GM12878 (cell line): ENCODE measurements at regions not wholly inside any gene's neighbourhood (a gene's known extent, or its start where the extent isn't known, plus 50 kb on each side); places are given as distances from the start of the nearest gene placed in this dataset.

Source experiments
- ATAC-seq: fragments of 200-7000 bp; cut with Tn5 transposase; 3 replicates; pipeline ENCODE4 v1.9.1; 2020; ENCODE audit warnings: mild to moderate bottlenecking, moderate library complexity
- BruUV-seq: library from RNA; stranded (reverse); fragments of 400-500 nt; replicated peaks from 2 replicates; lab custom pipeline; 2021; lab: Mats Ljungman, UMichigan
- CTCF ChIA-PET: fragments of 300-600 bp; sonication (Branson Sonifier 250); formaldehyde crosslinking; extraction: SDS; loops from one replicate; lab custom pipeline; 2021; ENCODE audit warnings: inconsistent platforms; lab: Yijun Ruan, JAX
- POLR2A ChIA-PET: fragments of 350-600 bp; formaldehyde crosslinking; extraction: SDS; loops from one replicate; lab custom pipeline; 2021; ENCODE audit warnings: inconsistent platforms; lab: Charles Lee
- RAD21 ChIA-PET: fragments of 300-600 bp; sonication (Branson Sonifier 250); formaldehyde crosslinking; loops from one replicate; lab custom pipeline; 2023; ENCODE audit warnings: antibody characterized with exemption; ENCODE audit not compliant: unreplicated experiment; lab: Charles Lee
- SMC1A ChIA-PET: fragments of 300-600 bp; sonication (Branson Sonifier 250); formaldehyde crosslinking; loops from one replicate; lab custom pipeline; 2023; ENCODE audit not compliant: unreplicated experiment, uncharacterized antibody; lab: Charles Lee
- DNase-seq: peaks from one replicate; pipeline ENCODE4 v3.0.0-alpha.2; 2011; ENCODE audit warnings: low read depth, low spot score
- FAIRE-seq: peaks from 3 replicates; lab custom pipeline; 2011; peaks lifted over from hg19 to GRCh38; lab: Jason Lieb, UNC
- H2AFZ ChIP-seq: 2 replicates; pipeline ENCODE4 v1.6.0; 2011; ENCODE audit warnings: low read depth, low read length, control low read depth; ENCODE audit not compliant: control insufficient read depth
- H3K27ac ChIP-seq: 2 replicates; pipeline ENCODE4 v1.5.1; 2011; ENCODE audit warnings: control low read depth; ENCODE audit not compliant: control insufficient read depth, insufficient read depth
- H3K27me3 ChIP-seq, 2 experiments: replicated peaks in 1 of 2; 2 replicates each; pipeline versions ENCODE4 v1.6.0 to v1.6.1; 2011; ENCODE audit warnings: low read length in 1 of 2; ENCODE audit not compliant: control insufficient read depth in 2 of 2, insufficient read depth in 2 of 2
- H3K36me3 ChIP-seq, 2 experiments: 2 replicates each; pipeline ENCODE4 v1.5.1; 2011; ENCODE audit warnings: low read length in 1 of 2; ENCODE audit not compliant: control insufficient read depth in 2 of 2, insufficient read depth in 2 of 2
- H3K4me1 ChIP-seq: 2 replicates; pipeline ENCODE4 v1.6.1; 2011; ENCODE audit warnings: mild to moderate bottlenecking, low read length, moderate library complexity, mixed read lengths; ENCODE audit not compliant: control insufficient read depth, insufficient read depth
- H3K4me2 ChIP-seq: 2 replicates; pipeline ENCODE4 v1.6.0; 2011; ENCODE audit warnings: control low read depth; ENCODE audit not compliant: control insufficient read depth, insufficient read depth
- H3K4me3 ChIP-seq: fragments of 200-600 bp; sonication (generic); 2 replicates; pipeline ENCODE4 v1.5.1; 2016
- H3K79me2 ChIP-seq: 2 replicates; pipeline ENCODE4 v1.6.0; 2011; ENCODE audit warnings: low read length; ENCODE audit not compliant: control insufficient read depth, insufficient read depth
- H3K9ac ChIP-seq: 2 replicates; pipeline ENCODE4 v1.8.0; 2011; ENCODE audit warnings: low read length, control low read depth, mixed read lengths; ENCODE audit not compliant: control insufficient read depth, insufficient read depth
- H3K9me3 ChIP-seq: replicated peaks from 3 replicates; pipeline ENCODE4 v1.5.1; 2011; ENCODE audit warnings: mild to moderate bottlenecking, low read length; ENCODE audit not compliant: control insufficient read depth, insufficient read depth
- H4K20me1 ChIP-seq: 2 replicates; pipeline ENCODE4 v1.6.0; 2011; ENCODE audit not compliant: control insufficient read depth, insufficient read depth
- BMI1 ChIP-seq: fragments of 450-650 bp; IDR thresholded peaks from 2 replicates; pipeline ENCODE4 v1.6.1; 2016; ENCODE audit warnings: mild to moderate bottlenecking, moderate library complexity, borderline replicate concordance
- CUX1 ChIP-seq: IDR thresholded peaks from 2 replicates; pipeline ENCODE4 v1.6.1; 2012; ENCODE audit warnings: improper control_type of control experiment, low read depth, low read length; ENCODE audit not compliant: insufficient replicate concordance
- FOXM1 ChIP-seq: IDR thresholded peaks from 2 replicates; pipeline ENCODE4 v1.6.1; 2012; ENCODE audit warnings: low read depth, mild to moderate bottlenecking, inconsistent platforms, low read length, moderate library complexity
- GATAD2B ChIP-seq: fragments of 450-650 bp; conservative IDR thresholded peaks from 2 replicates; pipeline ENCODE4 v1.6.1; 2017; ENCODE audit warnings: low read depth, mild to moderate bottlenecking, moderate library complexity
- JUNB ChIP-seq: IDR thresholded peaks from 2 replicates; pipeline ENCODE4 v1.6.1; 2016; ENCODE audit warnings: antibody characterized with exemption, mild to moderate bottlenecking
- KLF5 ChIP-seq: fragments of 450-650 bp; IDR thresholded peaks from 2 replicates; pipeline ENCODE4 v1.6.1; 2014; ENCODE audit warnings: mild to moderate bottlenecking; ENCODE audit not compliant: partially characterized antibody
- NBN ChIP-seq: fragments of 450-650 bp; IDR thresholded peaks from 2 replicates; pipeline ENCODE4 v1.6.1; 2016
- NFIC ChIP-seq: IDR thresholded peaks from 2 replicates; pipeline ENCODE4 v1.6.1; 2012; ENCODE audit warnings: low read depth, mild to moderate bottlenecking, inconsistent platforms, low read length, moderate library complexity
- NFYB ChIP-seq: IDR thresholded peaks from 2 replicates; pipeline ENCODE4 v1.6.1; 2011; ENCODE audit warnings: low read depth, mild to moderate bottlenecking, low read length, improper control_type of control experiment, moderate library complexity; ENCODE audit not compliant: insufficient read depth
- NR2F1 ChIP-seq: fragments of 450-650 bp; conservative IDR thresholded peaks from 2 replicates; pipeline ENCODE4 v1.6.1; 2017; ENCODE audit warnings: mild to moderate bottlenecking
- SMAD1 ChIP-seq: fragments of 450-650 bp; IDR thresholded peaks from 2 replicates; pipeline ENCODE4 v1.6.1; 2018; ENCODE audit warnings: mild to moderate bottlenecking, low read depth; ENCODE audit not compliant: partially characterized antibody
- WGBS: methylation state at CpG from one replicate; pipeline ENCODE4 v1.1.6; 2016; ENCODE audit warnings: low lambda C conversion rate; ENCODE audit not compliant: insufficient replicate concordance, insufficient coverage; ENCODE audit errors: missing lambda C conversion rate; 5-methylcytosine and 5-hydroxymethylcytosine counted together
- in situ Hi-C: fragments of 300-500 bp; cut with MboI; formaldehyde crosslinking; loops from 9 replicates; pipeline ENCODE4 v1.14.3; 2018; ENCODE audit warnings: mixed read lengths
- intact Hi-C: fragments of 100-400 bp; cut with micrococcal nuclease; formaldehyde crosslinking; loops from one replicate; pipeline ENCODE4 v1.14.2; 2022; ENCODE audit not compliant: unreplicated experiment
- TF ChIP-seq, protein P1 (sequence below): fragments of 450-650 bp; IDR thresholded peaks from 2 replicates; pipeline ENCODE4 v1.6.1; 2017; ENCODE audit warnings: borderline replicate concordance

- TF ChIP-seq, protein P1, sequence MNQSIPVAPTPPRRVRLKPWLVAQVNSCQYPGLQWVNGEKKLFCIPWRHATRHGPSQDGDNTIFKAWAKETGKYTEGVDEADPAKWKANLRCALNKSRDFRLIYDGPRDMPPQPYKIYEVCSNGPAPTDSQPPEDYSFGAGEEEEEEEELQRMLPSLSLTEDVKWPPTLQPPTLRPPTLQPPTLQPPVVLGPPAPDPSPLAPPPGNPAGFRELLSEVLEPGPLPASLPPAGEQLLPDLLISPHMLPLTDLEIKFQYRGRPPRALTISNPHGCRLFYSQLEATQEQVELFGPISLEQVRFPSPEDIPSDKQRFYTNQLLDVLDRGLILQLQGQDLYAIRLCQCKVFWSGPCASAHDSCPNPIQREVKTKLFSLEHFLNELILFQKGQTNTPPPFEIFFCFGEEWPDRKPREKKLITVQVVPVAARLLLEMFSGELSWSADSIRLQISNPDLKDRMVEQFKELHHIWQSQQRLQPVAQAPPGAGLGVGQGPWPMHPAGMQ: no peak
- TF ChIP-seq KLF5: no peak
These were observed 89.9 kb downstream of the YTHDF1 start (continued) for GRCh38 chr20:63125838-63126601.

- ATAC-seq: no peak
These were observed 90.4 kb downstream of the YTHDF1 start for GRCh38 chr20:63125581-63125837.

More at GRCh38 chr20:63125581-63125837, 90.4 kb downstream of the YTHDF1 start:
- in situ Hi-C loops: no loop called here
- Histone ChIP-seq H3K4me1 (no peaks in the 10 kb centered on the region), H3K4me2 (no peak overlapping the region), H3K9me3 (no peaks in the 10 kb centered on the region), H3K27ac (no peak overlapping the region), H3K36me3 (no peaks in the 10 kb centered on the region), H2AFZ (no peak overlapping the region), H3K9ac (no peak overlapping the region), H3K27me3 (peaks cover 0 to 2% of the 10 kb centered on the region in 2 experiments; a peak in 3 of 4 replicates), H4K20me1 (no peaks in the 10 kb centered on the region), H3K79me2 (no peaks in the 10 kb centered on the region), H3K4me3 (no peak overlapping the region)
- TF ChIP-seq FOXM1 (no peak), NR2F1 (no peak), NFYB (no peak), NFIC (no peak), GATAD2B (no peak), JUNB (no peak), BMI1 (no peak), NBN (no peak), CUX1 (no peak), SMAD1 (no peak)
- 7% methylated on average over 5 of the region's 5 CpGs for WGBS
- CTCF ChIA-PET: no interaction called here
- intact Hi-C loops: no loop called here
- BruUV-seq: no TSS peak
- DNase-seq: no peak
- RAD21 ChIA-PET: no interaction called here
- POLR2A ChIA-PET: no interaction called here
- no peak for FAIRE-seq
- SMC1A ChIA-PET: no interaction called here
